H9 (cell line): ENCODE measurements at regions not wholly inside any gene's neighbourhood (a gene's known extent, or its start where the extent isn't known, plus 50 kb on each side); places are given as distances from the start of the nearest gene placed in this dataset.
A peak's percentile ranks its signal among the peaks of the same experiment; 100 is the strongest.

Source experiments
- DNase-seq: peaks from one replicate; pipeline ENCODE4 v3.0.0-alpha.2; 2017
- H2AFZ ChIP-seq: one replicate; pipeline ENCODE4 v1.6.1; 2013; ENCODE audit warnings: mild to moderate bottlenecking, low read length, control low read depth, moderate library complexity
- H2AK5ac ChIP-seq: 2 replicates; pipeline ENCODE4 v1.6.1; 2013; ENCODE audit warnings: low read length, control low read depth, mixed read lengths; ENCODE audit not compliant: insufficient read length
- H2BK120ac ChIP-seq: one replicate; pipeline ENCODE4 v1.6.1; 2013; ENCODE audit warnings: low read depth, mild to moderate bottlenecking, low read length, control low read depth, inconsistent platforms; ENCODE audit not compliant: poor library complexity, severe bottlenecking
- H2BK12ac ChIP-seq: 2 replicates; pipeline ENCODE4 v1.6.1; 2013; ENCODE audit warnings: low read length, control low read depth, mixed read lengths, low read depth; ENCODE audit not compliant: insufficient read length
- H2BK15ac ChIP-seq: 2 replicates; pipeline ENCODE4 v1.6.1; 2013; ENCODE audit warnings: low read depth, low read length, control low read depth
- H2BK20ac ChIP-seq: one replicate; pipeline ENCODE4 v1.6.1; 2013; ENCODE audit warnings: low read depth, mild to moderate bottlenecking, low read length, control low read depth, inconsistent platforms; ENCODE audit not compliant: poor library complexity, severe bottlenecking
- H2BK5ac ChIP-seq: 2 replicates; pipeline ENCODE4 v1.6.1; 2013; ENCODE audit warnings: low read length, control low read depth, mixed read lengths; ENCODE audit not compliant: insufficient read length
- H3K14ac ChIP-seq: 2 replicates; pipeline ENCODE4 v1.6.1; 2013; ENCODE audit warnings: low read length, control low read depth; ENCODE audit not compliant: insufficient read depth
- H3K18ac ChIP-seq: 2 replicates; pipeline ENCODE4 v1.6.1; 2013; ENCODE audit warnings: low read depth, mild to moderate bottlenecking, mixed read lengths, low read length, control low read depth; ENCODE audit not compliant: insufficient read length
- H3K23ac ChIP-seq: 2 replicates; pipeline ENCODE4 v1.6.1; 2013; ENCODE audit warnings: low read length, control low read depth, mixed read lengths, low read depth; ENCODE audit not compliant: insufficient read length
- H3K23me2 ChIP-seq: 2 replicates; pipeline ENCODE4 v1.6.1; 2013; ENCODE audit warnings: low read depth, mild to moderate bottlenecking, mixed read lengths, low read length, control low read depth; ENCODE audit not compliant: insufficient read length, poor library complexity, severe bottlenecking
- H3K27ac ChIP-seq: 2 replicates; pipeline ENCODE4 v1.5.1; 2013; ENCODE audit warnings: low read length, control low read depth, mixed read lengths, low read depth; ENCODE audit not compliant: insufficient read length
- H3K27me3 ChIP-seq: 2 replicates; pipeline ENCODE4 v1.6.1; 2013; ENCODE audit warnings: low read length, control low read depth, inconsistent platforms; ENCODE audit not compliant: insufficient read depth
- H3K4ac ChIP-seq: 2 replicates; pipeline ENCODE4 v1.6.1; 2013; ENCODE audit warnings: low read depth, mild to moderate bottlenecking, control low read depth, inconsistent platforms, low read length, moderate library complexity
- H3K4me1 ChIP-seq: 2 replicates; pipeline ENCODE4 v1.6.1; 2013; ENCODE audit warnings: low read length, control low read depth, inconsistent platforms; ENCODE audit not compliant: insufficient read depth
- H3K4me2 ChIP-seq: 2 replicates; pipeline ENCODE4 v1.6.1; 2013; ENCODE audit warnings: low read length, control low read depth, mixed read lengths; ENCODE audit not compliant: insufficient read length, insufficient read depth
- H3K56ac ChIP-seq: 2 replicates; pipeline ENCODE4 v1.6.1; 2013; ENCODE audit warnings: low read depth, mild to moderate bottlenecking, mixed read lengths, low read length, control low read depth; ENCODE audit not compliant: insufficient read length
- H3K79me1 ChIP-seq: 2 replicates; pipeline ENCODE4 v1.6.1; 2013; ENCODE audit warnings: low read depth, mild to moderate bottlenecking, moderate library complexity, low read length, control low read depth, inconsistent platforms; ENCODE audit not compliant: insufficient read depth, poor library complexity, severe bottlenecking
- H3K79me2 ChIP-seq: 2 replicates; pipeline ENCODE4 v1.6.1; 2013; ENCODE audit warnings: low read length, control low read depth, inconsistent platforms; ENCODE audit not compliant: insufficient read depth
- H3K9ac ChIP-seq: 2 replicates; pipeline ENCODE4 v1.6.1; 2013; ENCODE audit warnings: low read length, control low read depth, mixed read lengths; ENCODE audit not compliant: insufficient read length; ENCODE audit errors: extremely low read depth
- H3K9me3 ChIP-seq: one replicate; pipeline ENCODE4 v1.6.1; 2013; ENCODE audit warnings: low read depth, low read length, inconsistent platforms; ENCODE audit not compliant: control insufficient read depth
- H3T11ph ChIP-seq: one replicate; pipeline ENCODE4 v1.6.1; 2013; ENCODE audit warnings: mild to moderate bottlenecking, low read length, control low read depth, inconsistent platforms
- H4K20me1 ChIP-seq: one replicate; pipeline ENCODE4 v1.6.1; 2013; ENCODE audit not compliant: control insufficient read depth, insufficient read length, insufficient read depth
- H4K5ac ChIP-seq: 2 replicates; pipeline ENCODE4 v1.6.1; 2013; ENCODE audit warnings: low read depth, mild to moderate bottlenecking, mixed read lengths, low read length, control low read depth; ENCODE audit not compliant: insufficient read length
- H4K8ac ChIP-seq: replicated peaks from 2 replicates; pipeline ENCODE4 v1.6.1; 2013; ENCODE audit warnings: low read length, control low read depth, mixed read lengths, low read depth; ENCODE audit not compliant: insufficient read length
- H4K91ac ChIP-seq: 2 replicates; pipeline ENCODE4 v1.6.1; 2013; ENCODE audit warnings: low read depth, mild to moderate bottlenecking, moderate library complexity, mixed read lengths, low read length, control low read depth; ENCODE audit not compliant: insufficient read length
- H3K27ac Mint-ChIP-seq, 3 experiments: 2 replicates in 2 of 3; 3 replicates in 1 of 3; pipeline ENCODE4 v1.8.0; 2020 to 2021; ENCODE audit warnings: mixed read lengths in 3 of 3, mild to moderate bottlenecking in 1 of 3, moderate library complexity in 1 of 3
- H3K27me3 Mint-ChIP-seq: 2 replicates; pipeline ENCODE4 v1.8.0; 2021; ENCODE audit warnings: low read depth, mild to moderate bottlenecking, moderate library complexity, mixed read lengths
- H3K36me3 Mint-ChIP-seq, 3 experiments: 2 replicates in 2 of 3; 3 replicates in 1 of 3; pipeline ENCODE4 v1.8.0; 2020 to 2021; ENCODE audit warnings: low read depth in 3 of 3, mixed read lengths in 3 of 3; ENCODE audit not compliant: insufficient read depth in 1 of 3
- H3K4me1 Mint-ChIP-seq, 2 experiments: 2 replicates each; pipeline ENCODE4 v1.8.0; 2020; ENCODE audit warnings: mixed read lengths in 2 of 2
- H3K4me3 Mint-ChIP-seq, 2 experiments: 2 replicates in 1 of 2; 3 replicates in 1 of 2; pipeline ENCODE4 v1.8.0; 2020 to 2021; ENCODE audit warnings: mild to moderate bottlenecking in 2 of 2, mixed read lengths in 2 of 2, moderate library complexity in 1 of 2
- H3K9me3 Mint-ChIP-seq, 2 experiments: 2 replicates in 1 of 2; 3 replicates in 1 of 2; pipeline ENCODE4 v1.8.0; 2020; ENCODE audit warnings: mild to moderate bottlenecking in 2 of 2, mixed read lengths in 2 of 2, moderate library complexity in 1 of 2
- WGBS: extraction: QIAGEN DNeasy Blood & Tissue Kit; methylation state at CpG from one replicate; pipeline ENCODE4 v1.1.7; 2013; ENCODE audit warnings: missing lambda C conversion rate, low lambda C conversion rate, mixed read lengths; ENCODE audit not compliant: insufficient read length; ENCODE audit errors: extremely low coverage; 5-methylcytosine and 5-hydroxymethylcytosine counted together
- TF ChIP-seq, protein P1 (sequence below): fragments of 200-600 bp; sonication (generic); conservative IDR thresholded peaks from 3 replicates; pipeline ENCODE4 v1.8.0; 2021; ENCODE audit warnings: antibody characterized with exemption, mild to moderate bottlenecking

DNA sequence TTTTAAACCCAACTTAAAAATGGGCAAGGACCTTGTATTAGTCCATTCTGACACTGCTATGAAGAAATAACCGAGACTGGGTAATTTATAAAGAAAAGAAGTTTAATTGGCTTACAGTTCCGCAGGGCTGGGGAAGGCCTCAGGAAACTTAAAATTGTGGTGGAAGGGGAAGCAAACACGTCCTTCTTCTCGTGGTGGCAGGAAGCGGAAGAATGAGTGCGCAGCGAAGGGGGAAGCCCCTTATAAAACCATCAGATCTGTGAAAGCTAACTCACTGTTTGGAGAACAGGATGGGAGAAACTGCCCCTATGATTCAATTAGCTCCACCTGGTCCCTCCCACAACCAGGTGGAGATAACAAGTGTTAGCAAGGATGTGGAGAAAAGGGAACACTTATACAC, 237.7 kb downstream of the SEC16B start:
- H4K20me1 ChIP-seq: no peaks in the 10 kb centered on the region
- H3K4me2 ChIP-seq: no peak overlapping the region
- H2BK120ac ChIP-seq: no peak overlapping the region
- no peak overlapping the region for H3K23ac ChIP-seq
- no peaks in the 10 kb centered on the region; the same call in 1 of the 2 replicates for H3K79me2 ChIP-seq
- TF ChIP-seq, protein P1, sequence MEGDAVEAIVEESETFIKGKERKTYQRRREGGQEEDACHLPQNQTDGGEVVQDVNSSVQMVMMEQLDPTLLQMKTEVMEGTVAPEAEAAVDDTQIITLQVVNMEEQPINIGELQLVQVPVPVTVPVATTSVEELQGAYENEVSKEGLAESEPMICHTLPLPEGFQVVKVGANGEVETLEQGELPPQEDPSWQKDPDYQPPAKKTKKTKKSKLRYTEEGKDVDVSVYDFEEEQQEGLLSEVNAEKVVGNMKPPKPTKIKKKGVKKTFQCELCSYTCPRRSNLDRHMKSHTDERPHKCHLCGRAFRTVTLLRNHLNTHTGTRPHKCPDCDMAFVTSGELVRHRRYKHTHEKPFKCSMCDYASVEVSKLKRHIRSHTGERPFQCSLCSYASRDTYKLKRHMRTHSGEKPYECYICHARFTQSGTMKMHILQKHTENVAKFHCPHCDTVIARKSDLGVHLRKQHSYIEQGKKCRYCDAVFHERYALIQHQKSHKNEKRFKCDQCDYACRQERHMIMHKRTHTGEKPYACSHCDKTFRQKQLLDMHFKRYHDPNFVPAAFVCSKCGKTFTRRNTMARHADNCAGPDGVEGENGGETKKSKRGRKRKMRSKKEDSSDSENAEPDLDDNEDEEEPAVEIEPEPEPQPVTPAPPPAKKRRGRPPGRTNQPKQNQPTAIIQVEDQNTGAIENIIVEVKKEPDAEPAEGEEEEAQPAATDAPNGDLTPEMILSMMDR: no peak
- no peak overlapping the region for H3K4ac ChIP-seq
- no peak overlapping the region for H4K8ac ChIP-seq
- Mint-ChIP-seq H3K27ac (peak overlapping the region in 2 of 3 experiments; percentile 51 to 77; a peak in 2 of 7 replicates), H3K27me3 (no peaks in the 10 kb centered on the region), H3K36me3 (no peaks in the 10 kb centered on the region), H3K9me3 (no peaks in the 10 kb centered on the region), H3K4me1 (no peaks in the 10 kb centered on the region), H3K4me3 (no peak overlapping the region)
- H3K9me3 ChIP-seq: no peaks in the 10 kb centered on the region
- H2AK5ac ChIP-seq: no peak overlapping the region
- H4K5ac ChIP-seq: no peak overlapping the region
- no peaks in the 10 kb centered on the region for H3K23me2 ChIP-seq
- H3K27ac ChIP-seq: no peak overlapping the region
- no peak overlapping the region for H2AFZ ChIP-seq
- no peaks in the 10 kb centered on the region for H3K27me3 ChIP-seq
- no peak overlapping the region for H2BK20ac ChIP-seq
- no peak overlapping the region for H3K14ac ChIP-seq
- H3K9ac ChIP-seq: no peak overlapping the region
- no peaks in the 10 kb centered on the region for H3K4me1 ChIP-seq
- no peak overlapping the region for H3K56ac ChIP-seq
- no peak overlapping the region for H3T11ph ChIP-seq
- H3K79me1 ChIP-seq: no peaks in the 10 kb centered on the region
- H2BK15ac ChIP-seq: no peak overlapping the region
- H2BK12ac ChIP-seq: no peak overlapping the region
- DNase-seq: no peak
- no peak overlapping the region for H3K18ac ChIP-seq
- H4K91ac ChIP-seq: no peak overlapping the region
- WGBS: no CpG with 5 or more reads among the region's 7 CpGs
- H2BK5ac ChIP-seq: no peak overlapping the region
